CD14-positive monocyte (primary cell): ENCODE measurements at regions not wholly inside any gene's neighbourhood (a gene's known extent, or its start where the extent isn't known, plus 50 kb on each side); places are given as distances from the start of the nearest gene placed in this dataset.

Source experiments
- DNase-seq, 3 donors: peaks; one replicate each; pipeline ENCODE4 v3.0.0-alpha.2; 2011 to 2022
- H2AFZ ChIP-seq: 2 replicates; pipeline ENCODE4 v1.6.0; 2012; ENCODE audit warnings: mild to moderate bottlenecking, low read depth, low read length, inconsistent platforms; ENCODE audit not compliant: insufficient read depth, poor library complexity, severe bottlenecking
- H3K27ac ChIP-seq, 2 donors: 1 replicate in 1 of 2; 2 replicates in 1 of 2; pipeline ENCODE4 v1.5.1; 2012 to 2013; ENCODE audit warnings: low read length in 2 of 2, control low read depth in 1 of 2, inconsistent platforms in 1 of 2, low read depth in 1 of 2, mild to moderate bottlenecking in 1 of 2
- H3K27me3 ChIP-seq, 2 donors: one replicate each; pipeline versions ENCODE4 v1.6.0 to v1.6.1; 2011 to 2013; ENCODE audit warnings: low read length in 2 of 2; ENCODE audit not compliant: control insufficient read depth in 2 of 2, insufficient read depth in 2 of 2
- H3K36me3 ChIP-seq, 2 donors: replicated peaks in 1 of 2; 1 replicate in 1 of 2; 2 replicates in 1 of 2; pipeline versions ENCODE4 v1.5.1 to v1.6.1; 2012 to 2013; ENCODE audit warnings: low read length in 2 of 2, control low read depth in 1 of 2, inconsistent platforms in 1 of 2, mild to moderate bottlenecking in 1 of 2; ENCODE audit not compliant: insufficient read depth in 2 of 2, control insufficient read depth in 1 of 2
- H3K4me1 ChIP-seq, 2 donors: 1 replicate in 1 of 2; 2 replicates in 1 of 2; pipeline versions ENCODE4 v1.5.1 to v1.6.1; 2012 to 2013; ENCODE audit warnings: low read length in 2 of 2, control low read depth in 1 of 2, inconsistent platforms in 1 of 2, mild to moderate bottlenecking in 1 of 2, moderate library complexity in 1 of 2; ENCODE audit not compliant: insufficient read depth in 2 of 2, control insufficient read depth in 1 of 2
- H3K4me2 ChIP-seq: replicated peaks from 2 replicates; pipeline ENCODE3; 2012; ENCODE audit warnings: low read length, moderate library complexity, mild to moderate bottlenecking; ENCODE audit not compliant: poor library complexity, severe bottlenecking; ENCODE audit errors: extremely low read depth
- H3K4me3 ChIP-seq, 3 experiments: fragments of 200-600 bp in 1 of 3; sonication (generic) in 1 of 3; replicated peaks in 1 of 3; 1 replicate in 2 of 3; 2 replicates in 1 of 3; pipeline ENCODE4 v1.5.1; 2011 to 2013; ENCODE audit warnings: low read length in 3 of 3, mild to moderate bottlenecking in 3 of 3, control low read depth in 2 of 3, low read depth in 2 of 3, inconsistent platforms in 1 of 3, moderate library complexity in 1 of 3
- H3K79me2 ChIP-seq: 2 replicates; pipeline ENCODE4 v1.6.0; 2012; ENCODE audit warnings: mild to moderate bottlenecking, control low read depth, inconsistent platforms, low read length, moderate library complexity; ENCODE audit not compliant: insufficient read depth
- H3K9ac ChIP-seq: 2 replicates; pipeline ENCODE4 v1.6.0; 2017; ENCODE audit warnings: low read length, mild to moderate bottlenecking; ENCODE audit not compliant: insufficient read depth, poor library complexity, severe bottlenecking
- H3K9me3 ChIP-seq, 2 donors: replicated peaks in 1 of 2; 1 replicate in 1 of 2; 2 replicates in 1 of 2; pipeline versions ENCODE4 v1.5.1 to v1.6.1; 2012 to 2013; ENCODE audit warnings: low read length in 2 of 2, control low read depth in 1 of 2; ENCODE audit not compliant: control insufficient read depth in 1 of 2, insufficient read depth in 1 of 2
- H4K20me1 ChIP-seq: 2 replicates; pipeline ENCODE4 v1.6.0; 2012; ENCODE audit warnings: mild to moderate bottlenecking, low read length, control low read depth, moderate library complexity; ENCODE audit not compliant: insufficient read depth
- H3K27ac Mint-ChIP-seq, 7 donors: one replicate each; pipeline ENCODE4 v1.8.0; 2020; ENCODE audit warnings: mild to moderate bottlenecking in 7 of 7, mixed read lengths in 7 of 7, moderate library complexity in 6 of 7, inconsistent platforms in 2 of 7
- H3K27me3 Mint-ChIP-seq, 3 donors: one replicate each; pipeline ENCODE4 v1.8.0; 2021 to 2022; ENCODE audit warnings: low read depth in 3 of 3, mild to moderate bottlenecking in 3 of 3, mixed read lengths in 3 of 3, moderate library complexity in 3 of 3, inconsistent platforms in 1 of 3
- H3K36me3 Mint-ChIP-seq, 2 donors: one replicate each; pipeline ENCODE4 v1.8.0; 2020; ENCODE audit warnings: mixed read lengths in 2 of 2, inconsistent platforms in 1 of 2, mild to moderate bottlenecking in 1 of 2
- H3K4me1 Mint-ChIP-seq: one replicate; pipeline ENCODE4 v1.8.0; 2020; ENCODE audit warnings: mild to moderate bottlenecking, mixed read lengths
- H3K4me3 Mint-ChIP-seq, 2 donors: one replicate each; pipeline ENCODE4 v1.8.0; 2020; ENCODE audit warnings: mild to moderate bottlenecking in 2 of 2, mixed read lengths in 2 of 2, moderate library complexity in 1 of 2
- H3K9me3 Mint-ChIP-seq, 7 donors: one replicate each; pipeline ENCODE4 v1.8.0; 2020 to 2022; ENCODE audit warnings: mixed read lengths in 7 of 7, mild to moderate bottlenecking in 6 of 7, moderate library complexity in 6 of 7, inconsistent platforms in 2 of 7
- CTCF ChIP-seq: fragments of 200-600 bp; IDR thresholded peaks from one replicate; pipeline ENCODE4 v1.8.0; 2022; ENCODE audit warnings: antibody characterized with exemption, mild to moderate bottlenecking
- WGBS: methylation state at CpG from one replicate; pipeline ENCODE4 v1.1.5; 2013; ENCODE audit warnings: missing lambda C conversion rate; ENCODE audit not compliant: insufficient coverage; 5-methylcytosine and 5-hydroxymethylcytosine counted together
- intact Hi-C, 2 donors: fragments of 100-400 bp; cut with micrococcal nuclease; formaldehyde crosslinking; loops; one replicate each; pipeline versions ENCODE4 v1.15.0 to v1.15.1; 2023

- Histone ChIP-seq H3K27me3 (no peaks in the 10 kb centered on the region), H4K20me1 (no peaks in the 10 kb centered on the region), H3K4me1 (no peaks in the 10 kb centered on the region), H3K79me2 (no peaks in the 10 kb centered on the region), H3K4me2 (no peak overlapping the region), H3K4me3 (no peak overlapping the region), H3K27ac (no peak overlapping the region), H2AFZ (no peak overlapping the region), H3K9ac (no peak overlapping the region), H3K36me3 (no peaks in the 10 kb centered on the region), H3K9me3 (peaks cover 0 to 7% of the 10 kb centered on the region in 2 donors)
- Mint-ChIP-seq H3K4me1 (no peaks in the 10 kb centered on the region), H3K9me3 (peaks cover 0 to 7% (median 5%) of the 10 kb centered on the region in 7 donors), H3K27me3 (peaks cover 0 to 2% (median 0%) of the 10 kb centered on the region in 3 donors), H3K36me3 (no peaks in the 10 kb centered on the region), H3K27ac (no peak overlapping the region), H3K4me3 (no peak overlapping the region)
- TF ChIP-seq CTCF, result no peak
- intact Hi-C loops, result no loop called here
- no peak for DNase-seq
- 96% methylated on average over 3 of the region's 9 CpGs for WGBS
Measured at GRCh38 chr21:16533692-16534407, 804.1 kb downstream of the USP25 start.

- Histone ChIP-seq H3K36me3 (no peaks in the 10 kb centered on the region), H3K4me2 (no peak overlapping the region), H3K79me2 (no peaks in the 10 kb centered on the region), H3K9ac (no peak overlapping the region), H4K20me1 (no peaks in the 10 kb centered on the region), H2AFZ (no peak overlapping the region), H3K4me1 (no peaks in the 10 kb centered on the region), H3K4me3 (no peak overlapping the region), H3K9me3 (peaks cover 0 to 7% of the 10 kb centered on the region in 2 donors), H3K27me3 (no peaks in the 10 kb centered on the region), H3K27ac (no peak overlapping the region)
- Mint-ChIP-seq H3K9me3 (peaks cover 0 to 7% (median 5%) of the 10 kb centered on the region in 7 donors), H3K27ac (no peak overlapping the region), H3K4me3 (no peak overlapping the region), H3K4me1 (no peaks in the 10 kb centered on the region), H3K27me3 (peaks cover 0 to 2% (median 0%) of the 10 kb centered on the region in 3 donors), H3K36me3 (no peaks in the 10 kb centered on the region)
- WGBS, result 91% methylated on average over 7 of the region's 11 CpGs
- intact Hi-C loops, result no loop called here
- no peak for TF ChIP-seq CTCF
- DNase-seq, result no peak
Measured at GRCh38 chr21:16534408-16535101, 804.8 kb downstream of the USP25 start.
